ENCODE measurements at regions not wholly inside any gene's neighbourhood (a gene's known extent, or its start where the extent isn't known, plus 50 kb on each side); places are given as distances from the start of the nearest gene placed in this dataset.

GRCh38 chr1:75992312-75992711 lies 60.1 kb upstream of the ASB17 start:
- no peak for TF ChIP-seq CTCF (IDR thresholded peaks at IDR 0.05)
- Histone ChIP-seq H3K4me1 (no peaks in the 10 kb centered on the region), H3K4me3 (no peak overlapping the region), H3K27ac (no peak overlapping the region), H3K36me3 (no peaks in the 10 kb centered on the region), H3K27me3 (no peaks in the 10 kb centered on the region), H3K9me3 (no peaks in the 10 kb centered on the region)
- DNase-seq: no peak
- intact Hi-C loops (cut with DNase I; ENCODE audit: low total_unique reads): no loop called here

GRCh38 chr1:75993661-75994060 lies 61.5 kb upstream of the ASB17 start:
- intact Hi-C loops (cut with DNase I; ENCODE audit: low total_unique reads): no loop called here
- Histone ChIP-seq H3K4me1 (no peaks in the 10 kb centered on the region), H3K36me3 (no peaks in the 10 kb centered on the region), H3K4me3 (no peak overlapping the region), H3K9me3 (no peaks in the 10 kb centered on the region), H3K27me3 (no peaks in the 10 kb centered on the region), H3K27ac (no peak overlapping the region)
- no peak for DNase-seq
- TF ChIP-seq CTCF (IDR thresholded peaks at IDR 0.05): no peak

GRCh38 chr1:75996196-75996595 lies 64.0 kb upstream of the ASB17 start:
- Histone ChIP-seq H3K27ac (no peak overlapping the region), H3K9me3 (no peaks in the 10 kb centered on the region), H3K27me3 (no peaks in the 10 kb centered on the region), H3K4me1 (no peaks in the 10 kb centered on the region), H3K36me3 (no peaks in the 10 kb centered on the region), H3K4me3 (no peak overlapping the region)
- intact Hi-C loops (cut with DNase I; ENCODE audit: low total_unique reads): no loop called here
- no peak for TF ChIP-seq CTCF (IDR thresholded peaks at IDR 0.05)
- no peak for DNase-seq

DNA sequence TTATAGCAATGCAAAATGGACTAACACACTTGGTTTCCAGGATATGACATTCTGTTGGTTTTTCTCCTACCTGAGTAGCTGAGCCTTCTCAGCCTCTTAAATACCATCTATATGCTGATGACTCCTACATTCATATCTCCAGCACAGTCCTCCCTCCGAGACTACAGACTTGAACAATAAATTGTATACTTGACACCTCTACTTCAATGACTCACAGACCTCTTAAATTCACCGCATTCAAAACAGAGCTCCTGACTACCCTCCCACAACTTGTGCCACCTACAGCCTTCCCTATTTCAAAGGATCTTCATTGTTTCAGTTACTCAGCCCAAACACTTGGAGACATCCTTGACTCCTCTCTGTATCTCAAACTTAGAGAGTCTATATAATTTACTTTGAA lies 66.8 kb upstream of the ASB17 start:
- H3K27ac ChIP-seq: no peak overlapping the region
- no peaks in the 10 kb centered on the region for H3K36me3 ChIP-seq
- H3K27me3 ChIP-seq: no peaks in the 10 kb centered on the region
- no peak for TF ChIP-seq CTCF (IDR thresholded peaks at IDR 0.05)
- H3K9me3 ChIP-seq: no peaks in the 10 kb centered on the region
- no peak for DNase-seq
- no peaks in the 10 kb centered on the region for H3K4me1 ChIP-seq
- H3K4me3 ChIP-seq: no peak overlapping the region
- intact Hi-C loops (cut with DNase I; ENCODE audit: low total_unique reads): no loop called here

DNA sequence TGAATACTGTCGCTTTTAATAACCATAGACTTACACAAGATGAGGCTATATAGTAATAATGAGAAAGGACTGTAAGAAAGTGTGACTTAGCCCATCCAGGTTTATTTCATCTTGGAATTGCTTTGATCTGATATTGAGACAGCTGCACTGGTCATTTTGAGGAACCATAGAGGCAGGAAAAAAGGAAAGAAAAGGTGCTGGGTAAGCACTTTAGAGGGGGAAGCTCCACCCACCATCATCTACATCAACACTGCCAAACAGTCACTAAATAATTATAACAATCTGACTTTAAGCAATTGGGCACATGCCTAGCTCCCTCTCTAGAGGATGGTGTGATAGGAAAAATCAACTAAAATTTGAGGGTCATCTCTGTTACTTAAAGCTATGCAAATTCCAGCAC lies 70.6 kb upstream of the ST6GALNAC3 start:
- DNase-seq: no peak
- Histone ChIP-seq H3K4me3 (no peak overlapping the region), H3K36me3 (no peaks in the 10 kb centered on the region), H3K9me3 (no peaks in the 10 kb centered on the region), H3K27ac (no peak overlapping the region), H3K27me3 (no peaks in the 10 kb centered on the region), H3K4me1 (no peaks in the 10 kb centered on the region)
- intact Hi-C loops (cut with DNase I; ENCODE audit: low total_unique reads): no loop called here
- no peak for TF ChIP-seq CTCF (IDR thresholded peaks at IDR 0.05)

DNA sequence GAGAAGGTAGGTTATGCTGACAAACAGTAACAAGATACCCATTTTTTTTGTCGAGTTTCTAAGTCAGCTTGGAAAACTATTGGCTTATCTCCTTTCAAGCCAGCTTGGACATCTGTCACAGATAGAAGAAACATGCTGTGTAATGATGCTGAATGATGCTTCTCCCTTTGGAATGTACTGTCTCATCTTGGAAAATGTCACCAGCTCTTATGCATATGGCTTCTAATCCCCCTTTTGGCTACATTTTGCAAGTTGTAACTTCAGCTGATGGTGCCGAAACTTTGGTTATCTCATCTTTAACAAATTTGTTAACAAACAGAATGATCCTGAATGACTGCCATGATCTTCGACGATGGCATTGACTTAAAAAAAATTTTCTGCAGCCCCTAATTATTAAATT lies 68.8 kb upstream of the ST6GALNAC3 start:
- Histone ChIP-seq H3K4me1 (no peaks in the 10 kb centered on the region), H3K27me3 (no peaks in the 10 kb centered on the region), H3K4me3 (no peak overlapping the region), H3K9me3 (no peaks in the 10 kb centered on the region), H3K36me3 (no peaks in the 10 kb centered on the region), H3K27ac (no peak overlapping the region)
- TF ChIP-seq CTCF (IDR thresholded peaks at IDR 0.05): no peak
- DNase-seq: no peak
- intact Hi-C loops (cut with DNase I; ENCODE audit: low total_unique reads): no loop called here

All from tibial artery (tissue), 4 donors.